ENCODE measurements at regions not wholly inside any gene's neighbourhood (a gene's known extent, or its start where the extent isn't known, plus 50 kb on each side); places are given as distances from the start of the nearest gene placed in this dataset.

DNA sequence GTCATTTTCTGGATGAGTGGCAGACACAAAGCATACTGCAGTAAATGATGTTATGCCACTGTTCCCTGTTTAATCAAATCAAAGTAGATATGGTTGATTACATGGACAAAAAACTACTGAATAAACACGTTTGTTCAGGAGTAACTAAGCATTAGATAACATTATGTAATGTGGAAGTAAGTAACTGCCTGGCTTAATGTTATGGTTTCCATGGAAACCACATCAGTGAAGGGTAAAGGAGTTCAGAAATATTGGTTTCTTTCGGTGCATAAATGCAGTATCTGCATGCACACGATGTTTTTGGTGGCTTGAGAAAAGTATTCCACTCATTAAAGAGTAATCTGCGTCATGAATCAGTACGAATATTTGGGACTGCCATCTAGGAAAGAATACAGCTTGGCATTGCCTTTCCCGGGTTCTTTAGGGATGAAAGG lies 131.3 kb upstream of the PRKCQ start:
- no peaks in the 10 kb centered on the region for H3K9me3 ChIP-seq (ENCODE audit: control insufficient read depth, low read depth, low read length)
- no peak overlapping the region for H4K5ac ChIP-seq (ENCODE audit: insufficient read length, low read depth, low read length)
- no peak overlapping the region for H2BK20ac ChIP-seq (ENCODE audit: low read depth, low read length, poor library complexity, severe bottlenecking)
- no peak overlapping the region for H2AK5ac ChIP-seq (ENCODE audit: insufficient read length, low read length)
- no peak overlapping the region for H2BK120ac ChIP-seq (ENCODE audit: low read depth, low read length, poor library complexity, severe bottlenecking)
- Mint-ChIP-seq H3K27ac (no peak overlapping the region; a peak in 1 of 7 replicates), H3K4me1 (peaks cover 10% of the 10 kb centered on the region in 2 experiments), H3K4me3 (no peak overlapping the region), H3K9me3 (no peaks in the 10 kb centered on the region), H3K27me3 (ENCODE audit: low read depth) (peaks cover 2% of the 10 kb centered on the region), H3K36me3 (ENCODE audit: insufficient read depth in 1 of 3, low read depth in 3 of 3) (no peaks in the 10 kb centered on the region)
- H3K14ac ChIP-seq (ENCODE audit: insufficient read depth, low read length) = no peak overlapping the region
- no peak overlapping the region for H3T11ph ChIP-seq (ENCODE audit: low read length)
- no peak for DNase-seq
- no peaks in the 10 kb centered on the region for H3K27me3 ChIP-seq (ENCODE audit: insufficient read depth, low read length)
- H2BK12ac ChIP-seq (ENCODE audit: insufficient read length, low read depth, low read length) = no peak overlapping the region
- H2BK15ac ChIP-seq (ENCODE audit: low read depth, low read length) = no peak overlapping the region
- no peaks in the 10 kb centered on the region for H3K79me1 ChIP-seq (ENCODE audit: insufficient read depth, low read depth, low read length, poor library complexity, severe bottlenecking)
- H3K56ac ChIP-seq (ENCODE audit: insufficient read length, low read depth, low read length) = no peak overlapping the region
- H3K4me2 ChIP-seq (ENCODE audit: insufficient read depth, insufficient read length, low read length) = no peak overlapping the region
- no peak overlapping the region for H3K23ac ChIP-seq (ENCODE audit: insufficient read length, low read depth, low read length)
- no peak overlapping the region for H2BK5ac ChIP-seq (ENCODE audit: insufficient read length, low read length)
- H3K4me1 ChIP-seq (ENCODE audit: insufficient read depth, low read length) = peaks cover 2% of the 10 kb centered on the region; the same call in 1 of the 2 replicates
- no peak overlapping the region for H2AFZ ChIP-seq (ENCODE audit: low read length)
- no peak overlapping the region for H3K18ac ChIP-seq (ENCODE audit: insufficient read length, low read depth, low read length)
- no peak for TF ChIP-seq CTCF (conservative IDR thresholded peaks at IDR 0.05)
- no peaks in the 10 kb centered on the region for H4K20me1 ChIP-seq (ENCODE audit: control insufficient read depth, insufficient read depth, insufficient read length)
- no peak overlapping the region for H3K27ac ChIP-seq (ENCODE audit: insufficient read length, low read depth, low read length)
- no peak overlapping the region for H4K8ac ChIP-seq (replicated peaks; ENCODE audit: insufficient read length, low read depth, low read length)
- no peak overlapping the region for H4K91ac ChIP-seq (ENCODE audit: insufficient read length, low read depth, low read length)
- no peak overlapping the region for H3K9ac ChIP-seq (ENCODE audit: extremely low read depth, insufficient read length, low read length)
- H3K23me2 ChIP-seq (ENCODE audit: insufficient read length, low read depth, low read length, poor library complexity, severe bottlenecking) = no peaks in the 10 kb centered on the region
- no peak overlapping the region for H3K4ac ChIP-seq (ENCODE audit: low read depth, low read length)
- no CpG with 5 or more reads among the region's 6 CpGs for WGBS (ENCODE audit: extremely low coverage, insufficient read length, low lambda C conversion rate)
- no peaks in the 10 kb centered on the region for H3K79me2 ChIP-seq (ENCODE audit: insufficient read depth, low read length)

Data from H9 (cell line).